Transverse colon (tissue), 4 donors: ENCODE measurements at regions not wholly inside any gene's neighbourhood (a gene's known extent, or its start where the extent isn't known, plus 50 kb on each side); places are given as distances from the start of the nearest gene placed in this dataset.

Source experiments
- DNase-seq: peaks from one replicate; pipeline ENCODE4 v3.0.0-alpha.2; 2019
- H3K27ac ChIP-seq, 4 donors: fragments of 200-600 bp; sonication (generic); 2 replicates each; pipeline ENCODE4 v1.5.1; 2016 to 2018; ENCODE audit warnings: inconsistent platforms in 4 of 4
- H3K27me3 ChIP-seq: fragments of 200-600 bp; sonication (generic); 2 replicates; pipeline ENCODE4 v1.5.1; 2017; ENCODE audit warnings: inconsistent platforms
- H3K36me3 ChIP-seq, 4 donors: fragments of 200-600 bp; sonication (generic); 2 replicates each; pipeline ENCODE4 v1.5.1; 2017 to 2019; ENCODE audit warnings: inconsistent platforms in 4 of 4
- H3K4me1 ChIP-seq, 4 donors: fragments of 200-600 bp; sonication (generic); 2 replicates each; pipeline ENCODE4 v1.5.1; 2017 to 2020; ENCODE audit warnings: inconsistent platforms in 4 of 4
- H3K4me3 ChIP-seq, 4 donors: fragments of 200-600 bp; sonication (generic); 1 replicate in 1 of 4; 2 replicates in 3 of 4; pipeline versions ENCODE4 v1.5.1 to v1.6.1; 2017 to 2019; ENCODE audit warnings: inconsistent platforms in 4 of 4
- H3K9me3 ChIP-seq, 2 donors: fragments of 200-600 bp; sonication (generic); 2 replicates each; pipeline ENCODE4 v1.5.1; 2017 to 2019; ENCODE audit warnings: inconsistent platforms in 2 of 2
- CTCF ChIP-seq, 5 experiments: fragments of 200-600 bp in 3 of 5; fragments of 450-650 bp in 2 of 5; sonication (generic) in 3 of 5; IDR thresholded peaks; 1 replicate in 2 of 5; 2 replicates in 3 of 5; pipeline ENCODE4 v1.5.1; 2016 to 2017; ENCODE audit warnings: antibody characterized with exemption in 5 of 5, inconsistent platforms in 3 of 5, mild to moderate bottlenecking in 2 of 5, moderate library complexity in 1 of 5
- EP300 ChIP-seq: sonication (generic); formaldehyde crosslinking; IDR thresholded peaks from one replicate; pipeline ENCODE4 v1.6.1; 2017; ENCODE audit warnings: antibody characterized with exemption, low read depth
- POLR2A ChIP-seq: fragments of 450-650 bp; IDR thresholded peaks from one replicate; pipeline ENCODE4 v1.6.1; 2016; ENCODE audit warnings: antibody characterized with exemption, mild to moderate bottlenecking, moderate library complexity
- POLR2AphosphoS5 ChIP-seq, 3 donors: sonication (generic); formaldehyde crosslinking; IDR thresholded peaks; one replicate each; pipeline ENCODE4 v1.6.1; 2016; ENCODE audit warnings: antibody characterized with exemption in 3 of 3
- WGBS, 2 donors: methylation state at CpG; one replicate each; pipeline ENCODE4 v1.1.5; 2018; ENCODE audit warnings: low coverage in 1 of 2; 5-methylcytosine and 5-hydroxymethylcytosine counted together
- in situ Hi-C, 4 donors: fragments of 200-750 bp; cut with MboI; loops; one replicate each; pipeline versions ENCODE4 v1.15.0 to v1.15.1; 2017; ENCODE audit warnings: low sequenced_read_pairs in 3 of 4, low pct_ligation_motif_present in 1 of 4, low pct_unique_long_range_greater_than_20kb in 1 of 4
- intact Hi-C: fragments of 100-400 bp; cut with DNase I; formaldehyde crosslinking; loops from one replicate; pipeline ENCODE4 v1.15.1; 2023; ENCODE audit warnings: low total_unique reads

- TF ChIP-seq POLR2A: no peak
- no peak for TF ChIP-seq CTCF (IDR thresholded peaks at IDR 0.05)
- TF ChIP-seq EP300: no peak
- TF ChIP-seq POLR2AphosphoS5 (IDR thresholded peaks at IDR 0.05): no peak
- Histone ChIP-seq H3K9me3 (no peaks in the 10 kb centered on the region), H3K27ac (no peak overlapping the region), H3K36me3 (no peaks in the 10 kb centered on the region), H3K4me3 (no peak overlapping the region), H3K4me1 (no peaks in the 10 kb centered on the region), H3K27me3 (no peaks in the 10 kb centered on the region)
- in situ Hi-C loops (no loop called here), intact Hi-C loops (no loop called here)
- DNase-seq: no peak
- WGBS, 2 donors: 59% methylated on average over 2 of the region's 2 CpGs; no CpG with 5 or more reads in 1 of the 2 donors
These were observed 127.1 kb downstream of the MRPS30 start for GRCh38 chr5:44935871-44936270.

DNA sequence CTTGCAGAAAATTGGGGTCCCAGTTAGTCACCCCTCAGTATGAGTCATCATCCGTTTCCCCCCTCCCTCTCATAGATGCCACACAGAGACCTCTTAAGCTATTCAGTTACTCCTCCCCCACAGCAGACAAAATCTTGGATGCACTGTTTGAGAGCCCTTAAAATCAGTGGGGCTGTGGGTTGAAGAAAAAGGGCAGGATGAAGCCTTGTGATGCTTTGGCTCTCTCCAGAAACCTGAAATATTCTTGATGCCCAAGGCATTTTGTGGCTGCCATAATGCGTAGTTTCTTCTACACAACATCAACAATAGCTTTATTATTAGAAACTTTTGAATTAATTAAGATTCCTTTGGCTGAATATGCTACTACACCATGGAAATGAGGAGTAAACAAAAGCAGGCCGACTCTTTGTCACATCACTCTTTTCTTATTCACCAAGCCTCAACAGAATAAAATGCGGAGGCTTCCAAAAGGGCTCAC lies 133.8 kb downstream of the MRPS30 start:
- no peaks in the 10 kb centered on the region for H3K36me3 ChIP-seq
- H3K9me3 ChIP-seq: no peaks in the 10 kb centered on the region
- no peaks in the 10 kb centered on the region for H3K4me1 ChIP-seq
- no peak for DNase-seq
- TF ChIP-seq CTCF (IDR thresholded peaks at IDR 0.05): no peak
- TF ChIP-seq POLR2AphosphoS5 (IDR thresholded peaks at IDR 0.05): no peak
- no peak for TF ChIP-seq EP300
- no peak for TF ChIP-seq POLR2A
- in situ Hi-C loops: no loop called here
- H3K4me3 ChIP-seq: no peak overlapping the region
- intact Hi-C loops: no loop called here
- no peaks in the 10 kb centered on the region for H3K27me3 ChIP-seq
- H3K27ac ChIP-seq: no peak overlapping the region
- WGBS, 2 donors: 38 to 55% methylated on average over 3 to 4 of the region's 4 CpGs

DNA sequence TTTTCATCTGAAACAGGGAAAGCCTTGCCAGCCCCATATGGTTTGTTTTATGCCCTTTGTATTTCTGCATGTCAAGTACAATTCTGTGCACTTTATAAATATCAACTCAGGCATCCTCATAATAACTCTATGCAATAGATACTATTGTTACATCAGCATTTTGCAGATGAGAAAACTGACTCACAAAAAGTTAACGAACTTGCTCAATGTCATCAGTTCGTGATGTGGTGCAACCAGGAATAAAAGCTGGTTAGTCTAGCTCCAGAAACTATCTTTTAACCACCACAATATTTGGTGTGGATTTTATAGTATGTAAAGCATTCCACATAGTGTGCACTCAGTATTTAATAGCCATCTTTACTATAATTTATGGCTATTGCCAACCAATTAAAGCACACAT lies 134.9 kb downstream of the MRPS30 start:
- no peaks in the 10 kb centered on the region for H3K36me3 ChIP-seq
- no peak for DNase-seq
- no peak overlapping the region for H3K4me3 ChIP-seq
- H3K27me3 ChIP-seq: no peaks in the 10 kb centered on the region
- intact Hi-C loops (no loop called here), in situ Hi-C loops (no loop called here)
- H3K27ac ChIP-seq: no peak overlapping the region
- H3K9me3 ChIP-seq: no peaks in the 10 kb centered on the region
- WGBS, 2 donors: 69 to 82% methylated on average over 2 of the region's 2 CpGs
- no peak for TF ChIP-seq CTCF (IDR thresholded peaks at IDR 0.05)
- TF ChIP-seq EP300: no peak
- no peak for TF ChIP-seq POLR2AphosphoS5 (IDR thresholded peaks at IDR 0.05)
- TF ChIP-seq POLR2A: no peak
- no peaks in the 10 kb centered on the region for H3K4me1 ChIP-seq

DNA sequence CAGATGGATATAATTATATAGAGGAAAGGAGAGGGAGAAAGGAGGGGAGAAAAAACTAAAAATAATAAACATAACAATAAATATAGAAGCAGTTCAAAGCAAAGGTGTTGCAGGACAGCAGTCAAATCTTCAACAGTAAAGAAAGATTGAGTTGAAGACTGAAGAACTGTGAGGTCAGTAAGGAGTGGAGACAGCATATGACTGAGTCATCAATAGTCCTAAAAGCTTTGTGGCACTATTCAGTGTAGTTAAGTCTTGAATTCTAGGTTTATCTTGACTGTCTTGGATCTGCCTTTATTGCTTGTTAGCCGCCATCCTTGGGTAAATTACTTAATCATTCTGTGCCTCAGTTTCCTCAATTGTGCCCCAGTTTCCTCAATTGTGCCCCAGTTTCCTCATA lies 137.0 kb downstream of the MRPS30 start:
- in situ Hi-C loops: no loop called here
- no peaks in the 10 kb centered on the region for H3K36me3 ChIP-seq
- no peaks in the 10 kb centered on the region for H3K9me3 ChIP-seq
- 50 to 83% methylated on average over 1 of the region's 1 CpG for WGBS, 2 donors
- no peak for DNase-seq
- intact Hi-C loops: no loop called here
- H3K4me3 ChIP-seq: no peak overlapping the region
- TF ChIP-seq CTCF (IDR thresholded peaks at IDR 0.05): no peak
- TF ChIP-seq POLR2AphosphoS5 (IDR thresholded peaks at IDR 0.05): no peak
- no peak for TF ChIP-seq POLR2A
- TF ChIP-seq EP300: no peak
- H3K4me1 ChIP-seq: no peaks in the 10 kb centered on the region
- no peaks in the 10 kb centered on the region for H3K27me3 ChIP-seq
- H3K27ac ChIP-seq: no peak overlapping the region
